ENCODE measurements at regions not wholly inside any gene's neighbourhood (a gene's known extent, or its start where the extent isn't known, plus 50 kb on each side); places are given as distances from the start of the nearest gene placed in this dataset.

GRCh38 chr1:70553567-70553956 is 142.5 kb downstream of the CTH start:
- no peak for DNase-seq (ENCODE audit: low read depth)
- H3K4me3 ChIP-seq (ENCODE audit: low read depth, low read length) = no peak overlapping the region
- TF ChIP-seq CTCF (conservative IDR thresholded peaks at IDR 0.05; ENCODE audit: low read depth, low read length) = no peak

- no peak for TF ChIP-seq CTCF (conservative IDR thresholded peaks at IDR 0.05; ENCODE audit: low read depth, low read length)
- no peak overlapping the region for H3K4me3 ChIP-seq (ENCODE audit: low read depth, low read length)
- no peak for DNase-seq (ENCODE audit: low read depth)
Measured at GRCh38 chr1:70554341-70554740, 143.3 kb downstream of the CTH start.

- no peak for TF ChIP-seq CTCF (conservative IDR thresholded peaks at IDR 0.05; ENCODE audit: low read depth, low read length)
- no peak overlapping the region for H3K4me3 ChIP-seq (ENCODE audit: low read depth, low read length)
- DNase-seq (ENCODE audit: low read depth) = no peak
Measured at GRCh38 chr1:70556541-70556940, 145.5 kb downstream of the CTH start.

- no peak for TF ChIP-seq CTCF (conservative IDR thresholded peaks at IDR 0.05; ENCODE audit: low read depth, low read length)
- no peak for DNase-seq (ENCODE audit: low read depth)
- H3K4me3 ChIP-seq (ENCODE audit: low read depth, low read length) = no peak overlapping the region
Measured at GRCh38 chr1:70567167-70567566, 156.1 kb downstream of the CTH start.

GRCh38 chr1:70571191-70571590 is 160.1 kb downstream of the CTH start:
- no peak for DNase-seq (ENCODE audit: low read depth)
- TF ChIP-seq CTCF (conservative IDR thresholded peaks at IDR 0.05; ENCODE audit: low read depth, low read length) = no peak
- no peak overlapping the region for H3K4me3 ChIP-seq (ENCODE audit: low read depth, low read length)

GRCh38 chr1:70573317-70573843 is 162.3 kb downstream of the CTH start:
- DNase-seq (ENCODE audit: low read depth) = no peak
- TF ChIP-seq CTCF (conservative IDR thresholded peaks at IDR 0.05; ENCODE audit: low read depth, low read length) = no peak
- H3K4me3 ChIP-seq (ENCODE audit: low read depth, low read length) = no peak overlapping the region

- DNase-seq (ENCODE audit: low read depth) = no peak
- no peak for TF ChIP-seq CTCF (conservative IDR thresholded peaks at IDR 0.05; ENCODE audit: low read depth, low read length)
- H3K4me3 ChIP-seq (ENCODE audit: low read depth, low read length) = no peak overlapping the region
Measured at GRCh38 chr1:70581661-70582060, 170.6 kb downstream of the CTH start.

All from choroid plexus epithelial cell (primary cell).